Renal pelvis (tissue), 1 donor: ENCODE measurements at regions not wholly inside any gene's neighbourhood (a gene's known extent, or its start where the extent isn't known, plus 50 kb on each side); places are given as distances from the start of the nearest gene placed in this dataset.
"Not testable (repeated sequence)": the region's sequence is repeated elsewhere in the genome, so short reads cannot be mapped to it uniquely, and the experiment has no call there.

Source experiments
- DNase-seq: peaks from one replicate; pipeline ENCODE4 v3.0.0-alpha.2; 2013

DNA sequence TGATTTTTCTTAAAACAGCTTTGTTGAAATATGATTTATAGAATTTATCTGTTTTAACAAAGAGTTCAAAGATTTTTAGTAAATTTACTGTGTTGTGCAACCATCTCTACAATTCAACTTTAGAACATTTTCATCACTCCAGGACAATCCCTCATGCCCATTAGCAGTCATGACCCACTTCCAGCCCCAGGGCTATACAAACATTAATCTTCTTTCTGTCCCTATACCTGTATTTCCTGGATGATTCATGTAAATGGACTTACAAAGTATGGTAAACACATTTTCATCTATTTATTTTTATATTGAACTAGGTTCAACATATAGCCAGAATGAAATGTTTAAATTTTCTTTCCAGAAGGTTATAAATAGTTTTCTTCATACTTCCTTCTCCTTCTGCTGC, 127.8 kb upstream of the CCDC180 start:
- DNase-seq = no peak

DNA sequence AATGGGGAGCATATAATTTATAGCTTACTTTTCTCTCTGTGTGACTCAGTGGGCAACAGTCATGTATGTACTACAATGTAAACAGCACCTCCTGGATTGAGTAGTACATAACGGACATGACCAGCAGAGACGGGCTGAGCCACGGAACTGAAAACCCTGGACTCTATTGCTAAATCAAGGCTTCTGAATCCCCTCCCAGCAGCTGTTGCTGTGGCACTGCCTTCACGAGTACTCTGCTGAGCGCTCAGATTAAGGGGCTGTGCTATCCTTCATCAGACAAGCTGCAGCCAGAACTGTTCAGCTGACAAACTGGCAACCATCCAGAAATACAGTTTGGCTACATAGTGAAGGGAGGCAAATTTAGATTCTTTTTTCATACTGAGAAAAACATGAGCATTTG, 131.3 kb upstream of the CCDC180 start:
- DNase-seq = peak; percentile 22

DNA sequence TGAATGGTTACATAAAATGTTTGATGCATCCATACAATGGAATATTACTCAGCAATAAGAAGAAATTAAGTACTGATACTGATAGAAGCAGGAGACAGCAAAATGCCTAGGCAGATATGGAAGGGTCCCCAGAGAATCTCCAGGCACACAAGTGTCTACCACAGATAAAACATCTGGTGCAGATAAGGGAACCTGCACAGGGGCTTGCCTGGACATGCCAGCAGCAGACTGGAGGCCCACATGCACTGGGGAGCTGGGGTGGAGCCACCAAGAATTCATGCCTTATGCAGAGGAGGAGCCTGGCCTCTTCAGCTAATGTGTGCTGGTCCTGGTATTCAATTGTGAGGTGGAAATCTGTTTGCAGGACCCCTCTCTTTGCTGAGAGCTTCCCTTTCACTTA, 129.2 kb upstream of the CTSV start:
- not testable (repeated sequence) for DNase-seq

DNA sequence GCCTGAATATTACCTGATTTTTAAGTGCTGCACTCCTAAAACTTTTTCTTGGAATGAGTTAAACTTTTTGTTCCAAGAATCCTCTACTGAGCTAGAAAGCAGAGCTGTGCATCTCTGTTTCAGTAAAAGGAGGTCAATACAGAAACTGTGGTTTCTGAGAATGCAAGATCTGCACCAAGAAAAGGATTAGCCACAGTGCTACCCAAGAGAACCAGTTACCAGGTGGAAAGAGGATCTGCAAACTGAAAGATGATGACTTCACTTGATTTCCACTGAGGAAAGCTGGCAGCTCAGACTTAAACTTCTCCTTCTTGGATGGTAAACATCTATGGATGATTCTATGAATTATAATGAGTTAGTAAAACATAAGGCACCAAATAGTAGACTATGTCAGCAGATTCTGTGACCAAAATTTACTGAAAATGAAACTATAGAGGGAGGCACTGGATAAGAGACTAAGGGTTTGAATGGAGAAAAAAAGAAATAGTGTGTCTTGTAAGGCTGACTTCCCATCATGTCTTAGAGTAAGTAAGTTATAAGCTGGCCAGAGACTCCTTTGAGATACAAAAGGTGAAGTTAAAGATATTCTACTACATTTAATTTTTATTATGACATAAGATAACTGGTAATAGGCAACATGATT, 127.7 kb upstream of the CTSV start:
- not testable (repeated sequence) for DNase-seq

DNA sequence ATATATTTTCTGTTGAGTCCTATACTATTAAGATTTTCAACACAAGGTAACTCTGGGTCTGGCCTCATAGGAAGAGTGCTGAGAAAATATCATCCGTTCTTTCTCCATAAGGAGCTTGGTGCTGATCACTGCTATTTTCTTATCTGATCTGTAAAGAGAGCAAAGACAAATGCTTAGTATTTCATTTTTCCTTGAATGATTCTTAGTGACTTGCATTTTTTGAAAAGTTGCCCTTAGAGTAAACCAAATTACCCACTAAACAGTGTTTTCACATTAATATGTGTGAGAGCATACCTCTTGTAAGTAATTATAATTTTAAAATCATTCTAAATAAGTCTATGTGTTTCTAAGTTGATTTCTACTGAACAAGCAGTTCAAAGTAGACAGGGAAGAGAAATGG, 121.3 kb upstream of the CTSV start:
- no peak for DNase-seq

DNA sequence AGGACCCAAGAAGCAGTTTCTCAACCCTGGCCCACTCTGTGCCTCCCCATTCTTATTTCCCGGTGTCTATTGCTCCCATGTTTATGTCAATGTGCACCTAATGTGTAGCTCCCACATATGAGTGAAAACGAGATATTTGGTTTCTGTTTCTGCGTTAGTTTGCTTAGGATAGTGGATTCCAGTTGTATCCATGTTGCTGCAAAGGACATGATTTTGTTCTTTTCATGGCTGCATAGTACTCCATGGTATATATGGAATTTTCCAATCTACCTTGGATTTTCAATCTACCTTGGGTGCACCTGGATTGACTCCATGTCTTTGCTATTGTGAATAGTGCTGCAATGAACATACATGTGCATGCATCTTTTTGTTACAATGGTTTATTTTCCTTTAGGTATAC, 119.8 kb upstream of the CTSV start:
- not testable (repeated sequence) for DNase-seq

DNA sequence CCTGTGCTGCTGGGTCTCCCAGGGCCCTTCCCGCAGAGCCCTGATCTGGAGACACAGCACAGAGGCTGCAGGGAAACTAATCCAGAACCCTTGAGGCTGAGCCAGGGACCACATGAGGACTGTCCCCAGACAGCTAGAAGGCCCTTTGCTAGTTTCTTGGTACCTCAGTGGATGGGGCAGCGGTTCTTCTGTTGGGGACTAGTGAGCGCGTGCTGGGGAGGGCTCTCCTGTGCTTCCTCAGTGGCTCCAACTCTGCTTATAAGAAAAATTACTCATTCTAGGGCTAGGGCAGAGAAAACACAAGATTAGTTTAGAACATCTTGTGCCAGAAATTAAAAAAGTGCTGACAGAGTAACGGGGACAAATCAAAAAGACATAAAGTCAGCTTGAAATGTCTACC, 116.5 kb upstream of the CTSV start:
- DNase-seq = not testable (repeated sequence)

DNA sequence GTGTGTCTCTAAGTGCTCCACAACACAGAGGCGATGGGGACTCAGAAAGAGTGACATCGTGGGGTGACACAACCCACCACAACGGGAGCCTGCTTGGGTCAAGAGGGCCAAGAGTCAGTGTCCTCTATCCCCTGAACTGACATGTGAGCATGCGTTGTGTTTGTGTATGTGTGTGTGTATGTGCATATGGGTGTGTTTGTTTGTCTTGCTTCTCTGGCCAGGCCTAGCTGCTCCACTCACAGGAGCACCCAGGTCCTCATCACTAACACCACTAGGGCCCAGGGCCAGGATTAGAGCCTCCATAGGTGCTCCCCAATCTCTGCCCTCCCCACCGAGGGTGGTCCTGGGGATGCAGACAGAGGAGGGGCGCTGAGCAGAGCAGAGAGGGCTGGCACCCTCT, 115.0 kb upstream of the CTSV start:
- no peak for DNase-seq

DNA sequence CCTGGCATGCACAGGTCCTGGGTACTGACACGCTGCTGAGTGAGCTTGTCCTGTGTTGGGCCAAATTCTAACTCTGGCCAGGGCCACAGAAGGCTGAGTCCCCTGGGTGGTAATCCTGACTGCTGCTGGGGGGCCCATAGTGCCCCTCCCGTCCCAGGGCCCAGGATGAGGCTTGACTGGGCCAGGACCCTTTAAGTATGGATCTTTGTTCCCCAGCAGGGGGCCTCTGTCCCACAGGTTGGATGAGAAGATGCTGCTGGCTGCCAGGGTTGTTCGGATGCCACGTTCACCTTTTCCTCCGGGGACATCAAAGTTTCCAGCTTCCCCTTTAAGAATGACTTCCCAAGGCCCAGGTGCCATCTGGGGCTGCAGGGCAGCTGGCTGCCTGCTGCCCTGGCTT, 114.2 kb upstream of the CTSV start:
- not testable (repeated sequence) for DNase-seq

DNA sequence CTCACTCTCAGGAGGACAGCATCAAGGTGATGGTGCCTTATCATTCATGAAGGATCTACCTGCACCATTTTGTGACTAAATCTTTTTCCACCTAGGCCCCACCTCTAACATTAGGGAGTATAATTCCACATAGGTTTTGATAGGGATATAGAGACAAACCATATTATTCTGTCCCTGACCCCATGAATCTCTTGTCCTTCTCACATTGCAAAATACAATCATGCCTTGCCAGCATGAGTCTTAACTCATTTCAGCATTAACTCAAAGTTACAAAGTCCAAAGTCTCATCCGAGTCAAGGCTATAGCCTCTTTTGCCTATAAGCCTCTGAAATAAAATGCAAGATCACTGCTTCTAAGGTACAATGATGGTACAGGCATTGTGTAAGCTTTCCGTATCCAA, 111.5 kb upstream of the CTSV start:
- not testable (repeated sequence) for DNase-seq

DNA sequence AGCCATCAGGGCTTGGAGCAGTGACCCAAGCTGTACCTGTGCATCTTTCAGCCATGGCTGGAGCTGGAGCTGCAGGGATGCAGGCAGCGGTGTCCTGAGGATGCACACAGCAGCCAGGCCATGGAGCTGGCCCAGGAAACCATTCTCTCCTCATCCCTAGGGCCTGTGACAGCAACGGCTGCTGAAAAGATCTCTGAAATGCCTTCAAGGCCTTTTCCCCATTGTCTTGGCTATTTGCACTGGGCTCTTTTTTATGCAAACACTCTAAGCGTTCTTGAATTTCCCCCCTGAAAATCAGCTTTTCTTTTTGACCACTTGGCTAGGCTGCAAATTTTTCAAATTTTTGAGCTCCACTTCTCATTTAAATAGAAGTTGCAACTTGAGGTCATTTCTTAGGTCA, 109.5 kb upstream of the CTSV start:
- DNase-seq = not testable (repeated sequence)

DNA sequence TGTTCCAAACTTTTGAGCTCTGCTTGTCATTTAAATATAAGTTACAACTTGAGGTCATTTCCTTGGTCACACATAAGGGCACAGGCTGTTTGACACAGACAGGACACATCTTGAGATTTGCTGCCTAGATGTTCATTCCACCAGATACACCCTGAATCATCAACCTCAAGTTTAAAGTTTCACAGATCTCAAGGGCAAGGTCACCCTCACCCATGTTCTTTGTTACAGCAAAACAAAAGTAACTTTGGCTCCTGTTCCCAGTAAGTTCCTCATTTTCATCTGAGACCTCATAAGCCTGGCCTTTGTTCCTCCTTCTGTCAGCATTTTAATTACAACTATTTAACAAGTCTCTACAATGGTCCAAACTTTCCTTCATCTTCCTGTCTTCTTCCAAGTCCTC, 106.7 kb upstream of the CTSV start:
- not testable (repeated sequence) for DNase-seq

DNA sequence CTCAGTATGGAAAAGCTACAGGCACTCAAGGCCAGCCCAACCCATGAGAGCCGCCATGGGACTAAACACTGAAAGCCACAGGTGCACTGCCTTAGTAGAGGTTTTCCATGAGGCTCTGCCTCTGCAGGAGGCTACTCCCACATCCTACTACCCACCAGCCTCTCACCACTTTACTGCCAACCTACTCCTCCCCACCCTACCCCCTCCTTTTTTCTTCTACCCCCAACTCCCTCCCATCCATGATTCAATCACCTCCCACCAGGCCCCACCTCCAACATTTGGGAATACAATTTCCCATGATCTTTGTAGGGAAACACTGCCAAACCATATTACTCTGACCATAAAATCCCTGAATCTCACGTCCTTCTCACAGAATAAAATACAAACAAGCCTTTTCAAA, 101.6 kb upstream of the CTSV start:
- DNase-seq = no peak

DNA sequence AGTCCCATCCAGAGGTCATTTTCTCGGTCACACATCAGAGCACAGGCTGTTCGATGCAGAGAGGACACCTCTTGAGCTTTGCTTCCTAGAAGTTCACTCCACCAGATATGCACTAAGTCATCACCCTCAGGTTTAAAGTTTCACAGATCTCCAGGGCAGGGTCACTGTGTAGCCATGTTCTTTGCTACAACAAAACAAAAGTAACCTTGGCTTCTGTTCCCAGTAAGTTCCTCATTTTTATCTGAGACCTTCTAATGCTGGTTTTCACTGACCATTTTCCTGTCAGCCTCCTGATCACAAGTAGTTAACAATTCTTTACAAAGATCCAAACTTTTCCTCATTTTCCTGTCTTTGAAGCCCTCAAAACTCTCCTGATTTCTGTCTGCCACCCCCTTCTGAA, 97.5 kb upstream of the CTSV start:
- DNase-seq = no peak

DNA sequence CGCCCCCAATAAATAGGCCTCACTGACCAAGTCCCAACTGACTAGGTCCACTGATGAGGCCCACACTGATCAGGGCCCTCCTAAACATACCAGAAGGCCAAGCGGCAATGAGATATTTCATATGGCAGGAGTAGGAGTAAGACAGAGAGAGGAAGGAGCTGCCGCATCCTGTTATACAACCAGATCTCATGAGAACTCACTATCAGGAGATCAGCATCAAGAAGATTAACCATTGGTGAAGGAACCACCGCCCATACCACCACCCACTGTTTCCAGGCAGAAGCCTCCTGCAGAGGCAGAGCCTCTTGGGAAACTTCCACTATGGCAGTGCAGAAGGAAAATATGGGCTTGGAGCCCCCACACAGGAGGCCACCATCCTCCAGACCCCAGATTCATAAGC, 95.0 kb upstream of the CTSV start:
- DNase-seq = not testable (repeated sequence)

DNA sequence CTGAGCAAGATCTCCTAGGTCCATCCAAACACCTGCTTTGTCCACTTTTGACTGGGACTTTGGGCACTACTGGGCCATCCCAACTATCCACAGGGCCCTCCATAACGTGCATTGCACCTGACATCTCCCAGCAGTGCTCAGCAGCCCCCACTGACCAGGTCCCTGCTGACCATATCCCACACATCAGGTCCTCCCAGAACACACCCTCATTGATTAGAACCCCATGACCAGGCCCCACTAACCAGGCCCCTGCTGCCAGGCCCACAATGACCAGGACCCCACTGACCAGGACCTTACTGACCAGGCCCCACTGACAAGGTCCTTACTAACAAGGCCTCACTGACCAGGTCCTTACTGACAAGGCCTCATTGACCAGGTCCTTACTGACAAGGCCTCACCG, 93.9 kb upstream of the CTSV start:
- no peak for DNase-seq

DNA sequence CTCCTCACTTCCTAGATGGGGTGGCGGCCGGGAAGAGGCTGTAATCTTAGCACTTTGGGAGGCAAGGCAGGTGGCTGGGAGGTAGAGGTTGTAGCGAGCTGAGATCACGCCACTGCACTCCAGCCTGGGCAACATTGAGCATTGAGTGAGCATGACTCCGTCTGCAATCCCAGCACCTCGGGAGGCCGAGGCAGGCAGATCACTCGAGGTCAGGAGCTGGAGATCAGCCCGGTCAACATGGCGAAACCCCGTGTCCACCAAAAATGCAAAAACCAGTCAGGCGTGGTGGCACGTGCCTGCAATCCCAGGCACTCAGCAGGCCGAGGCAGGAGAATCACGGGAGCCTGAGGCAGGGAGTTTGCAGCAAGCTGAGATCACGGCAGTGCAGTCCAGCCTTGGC, 91.9 kb upstream of the CTSV start:
- not testable (repeated sequence) for DNase-seq

DNA sequence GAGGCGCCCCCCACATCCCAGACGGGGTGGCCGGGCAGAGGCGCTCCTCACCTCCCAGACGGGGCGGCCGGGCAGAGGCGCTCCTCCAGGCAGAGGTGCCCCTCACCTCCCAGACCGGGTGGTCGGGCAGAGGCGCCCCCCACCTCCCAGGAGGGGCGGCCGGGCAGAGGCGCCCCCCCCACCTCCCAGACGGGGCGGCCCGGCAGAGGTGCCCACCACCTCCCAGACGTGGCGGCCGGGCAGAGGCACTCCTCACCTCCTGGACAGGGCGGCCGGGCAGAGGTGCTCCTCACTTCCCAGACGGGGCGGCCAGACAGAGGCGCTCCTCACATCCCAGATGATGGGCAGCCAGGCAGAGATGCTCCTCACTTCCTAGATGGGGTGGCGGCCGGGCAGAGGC, 91.4 kb upstream of the CTSV start:
- not testable (repeated sequence) for DNase-seq

DNA sequence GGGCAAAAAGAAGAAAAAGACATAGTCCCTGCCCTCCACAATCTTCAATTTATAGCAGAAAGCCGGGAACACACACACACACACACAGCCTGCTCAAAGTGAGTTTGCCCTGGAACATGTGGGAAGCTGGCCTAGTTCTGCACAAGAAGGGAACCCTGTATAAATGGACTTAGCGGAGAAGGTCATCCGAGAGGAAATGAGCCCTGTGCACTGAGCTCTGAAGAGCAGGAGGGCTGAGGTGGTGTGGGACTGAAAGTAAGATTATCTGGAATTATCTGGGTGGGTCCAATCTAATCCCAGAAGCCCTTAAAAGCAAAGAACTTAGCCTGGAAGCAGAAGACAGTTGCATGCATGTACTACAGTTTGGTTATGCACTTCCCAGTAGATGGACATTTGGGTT, 90.0 kb upstream of the CTSV start:
- DNase-seq = no peak

DNA sequence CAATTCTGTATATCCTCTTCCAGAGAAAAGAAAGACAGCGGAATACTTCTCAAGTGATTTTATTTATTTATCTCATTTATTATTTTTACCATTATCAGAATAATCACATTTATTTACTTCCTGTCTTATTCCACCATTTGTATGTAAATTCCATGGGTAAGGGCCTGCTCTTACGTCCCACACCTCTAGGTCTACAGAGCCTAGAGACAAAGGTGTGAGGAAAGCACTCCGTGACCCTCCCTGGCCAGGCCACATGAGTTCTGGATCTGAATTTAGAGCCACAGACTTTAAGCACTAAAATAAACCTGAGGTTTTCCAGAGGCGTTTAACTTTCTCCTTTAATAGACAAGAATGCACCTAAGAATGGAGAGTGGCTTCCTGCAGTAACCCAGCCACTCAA, 85.3 kb upstream of the CTSV start:
- DNase-seq = no peak

DNA sequence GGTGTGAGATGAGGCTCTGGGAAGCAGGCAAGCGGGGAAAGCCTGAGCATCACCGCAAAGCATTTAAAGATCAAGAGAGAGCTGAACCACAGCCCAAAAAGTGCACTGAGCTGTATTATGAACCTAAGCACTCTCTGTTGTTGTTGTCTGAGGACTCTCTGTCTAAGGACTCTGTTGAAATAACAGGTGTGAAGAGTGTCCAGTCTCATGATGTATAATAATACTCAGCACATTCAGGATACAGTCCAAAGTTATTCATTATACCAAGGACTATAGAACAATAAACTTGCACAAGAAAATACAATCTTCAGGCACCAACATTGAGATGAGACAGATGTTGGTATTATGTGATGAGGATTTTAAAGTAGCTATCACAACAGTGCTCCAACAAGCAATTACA, 71.8 kb upstream of the CTSV start:
- DNase-seq = no peak

DNA sequence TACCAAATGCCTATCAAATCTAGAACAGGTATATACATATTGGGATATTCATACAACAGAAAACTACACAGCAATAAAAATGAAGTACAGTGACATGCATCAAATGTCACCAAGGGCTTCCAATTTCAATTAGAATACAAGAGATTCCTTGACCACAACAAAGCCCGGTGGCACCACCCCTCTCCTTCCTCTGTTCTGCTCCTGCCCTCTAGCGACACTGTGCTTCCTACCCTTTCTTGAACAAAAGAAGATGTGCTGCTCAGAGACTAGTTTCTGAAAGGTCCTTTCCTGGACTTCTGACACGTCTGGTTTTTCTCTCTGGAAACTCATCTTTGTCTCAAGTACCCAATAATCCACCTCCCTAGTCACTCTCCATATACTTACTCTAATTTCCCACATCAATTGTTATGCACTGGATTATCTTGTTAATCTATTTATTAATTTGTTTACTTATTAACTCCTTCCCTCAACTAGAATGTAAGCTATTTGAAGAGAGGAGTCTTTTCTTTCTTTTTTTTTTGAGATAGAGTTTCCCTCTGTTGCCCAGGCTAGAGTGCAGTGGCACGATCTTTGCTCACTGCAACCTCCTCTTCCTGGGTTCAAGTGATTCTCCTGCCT, 70.4 kb upstream of the CTSV start:
- DNase-seq = no peak

DNA sequence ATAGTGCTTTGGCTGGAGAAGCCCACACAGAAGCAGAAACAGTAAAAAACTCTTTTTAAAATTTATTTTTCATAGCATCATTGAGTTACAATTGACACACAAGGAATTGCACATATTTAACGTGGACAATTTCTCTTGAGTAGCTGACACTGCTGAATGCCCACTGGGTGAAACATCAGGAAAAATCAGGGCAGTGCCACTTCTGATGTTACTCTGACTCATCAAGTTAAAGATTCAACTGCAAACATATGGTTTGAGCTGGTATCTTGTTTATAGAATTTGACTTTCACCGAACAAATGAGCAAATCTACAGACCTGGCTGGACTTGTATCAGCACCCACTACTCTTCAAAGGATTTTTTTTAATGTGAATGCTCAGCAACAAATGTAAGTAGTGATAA, 66.3 kb upstream of the CTSV start:
- DNase-seq = not testable (repeated sequence)
